Mammary epithelial cell (primary cell): ENCODE measurements at regions not wholly inside any gene's neighbourhood (a gene's known extent, or its start where the extent isn't known, plus 50 kb on each side); places are given as distances from the start of the nearest gene placed in this dataset.

ENCODE experiments used
- EZH2 ChIP-seq: IDR thresholded peaks from 2 replicates; pipeline ENCODE4 v1.6.1; 2012; ENCODE audit warnings: low read length, inconsistent platforms, borderline replicate concordance
- TF ChIP-seq, protein P1 (sequence below), 2 donors: IDR thresholded peaks in 1 of 2; conservative IDR thresholded peaks in 1 of 2; 2 replicates each; pipeline ENCODE4 v1.5.1; 2011 to 2012; ENCODE audit warnings: inconsistent platforms in 2 of 2, low read length in 2 of 2, mild to moderate bottlenecking in 2 of 2, control low read depth in 1 of 2, low read depth in 1 of 2; ENCODE audit not compliant: insufficient read depth in 1 of 2; ENCODE audit errors: extremely low read depth in 1 of 2

DNA sequence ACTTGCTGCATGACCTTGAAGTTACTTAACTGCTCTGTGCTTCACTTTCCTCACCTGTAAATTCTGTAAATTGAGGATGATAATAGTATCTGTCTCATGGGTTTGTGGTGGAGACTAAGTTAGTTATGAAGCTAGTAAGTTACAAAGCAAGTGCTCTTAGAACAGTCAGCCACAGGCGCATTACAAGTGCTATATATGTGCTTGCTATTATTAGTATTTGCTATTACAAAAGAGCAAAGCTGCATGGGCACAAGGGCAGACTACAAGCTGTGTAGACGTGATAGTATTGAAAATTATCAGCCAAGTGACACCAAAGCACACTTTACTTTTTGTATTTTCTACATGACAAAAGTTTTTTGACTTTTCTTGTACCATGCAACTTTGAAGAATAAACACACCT, 150.9 kb upstream of the CTTNBP2NL start:
- TF ChIP-seq, protein P1, sequence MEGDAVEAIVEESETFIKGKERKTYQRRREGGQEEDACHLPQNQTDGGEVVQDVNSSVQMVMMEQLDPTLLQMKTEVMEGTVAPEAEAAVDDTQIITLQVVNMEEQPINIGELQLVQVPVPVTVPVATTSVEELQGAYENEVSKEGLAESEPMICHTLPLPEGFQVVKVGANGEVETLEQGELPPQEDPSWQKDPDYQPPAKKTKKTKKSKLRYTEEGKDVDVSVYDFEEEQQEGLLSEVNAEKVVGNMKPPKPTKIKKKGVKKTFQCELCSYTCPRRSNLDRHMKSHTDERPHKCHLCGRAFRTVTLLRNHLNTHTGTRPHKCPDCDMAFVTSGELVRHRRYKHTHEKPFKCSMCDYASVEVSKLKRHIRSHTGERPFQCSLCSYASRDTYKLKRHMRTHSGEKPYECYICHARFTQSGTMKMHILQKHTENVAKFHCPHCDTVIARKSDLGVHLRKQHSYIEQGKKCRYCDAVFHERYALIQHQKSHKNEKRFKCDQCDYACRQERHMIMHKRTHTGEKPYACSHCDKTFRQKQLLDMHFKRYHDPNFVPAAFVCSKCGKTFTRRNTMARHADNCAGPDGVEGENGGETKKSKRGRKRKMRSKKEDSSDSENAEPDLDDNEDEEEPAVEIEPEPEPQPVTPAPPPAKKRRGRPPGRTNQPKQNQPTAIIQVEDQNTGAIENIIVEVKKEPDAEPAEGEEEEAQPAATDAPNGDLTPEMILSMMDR (conservative IDR thresholded peaks at IDR 0.05 in 1 of 2, IDR thresholded peaks at IDR 0.05 in 1 of 2; ENCODE audit: extremely low read depth in 1 of 2, insufficient read depth in 1 of 2, low read depth in 1 of 2, low read length in 2 of 2): no peak
- TF ChIP-seq EZH2: no peak
